Retina (tissue), 1 donor: ENCODE measurements at regions not wholly inside any gene's neighbourhood (a gene's known extent, or its start where the extent isn't known, plus 50 kb on each side); places are given as distances from the start of the nearest gene placed in this dataset.
"Not testable (repeated sequence)": the region's sequence is repeated elsewhere in the genome, so short reads cannot be mapped to it uniquely, and the experiment has no call there.

Experiments
- DNase-seq: peaks from one replicate; pipeline ENCODE4 v3.0.0-alpha.2; 2016

DNA sequence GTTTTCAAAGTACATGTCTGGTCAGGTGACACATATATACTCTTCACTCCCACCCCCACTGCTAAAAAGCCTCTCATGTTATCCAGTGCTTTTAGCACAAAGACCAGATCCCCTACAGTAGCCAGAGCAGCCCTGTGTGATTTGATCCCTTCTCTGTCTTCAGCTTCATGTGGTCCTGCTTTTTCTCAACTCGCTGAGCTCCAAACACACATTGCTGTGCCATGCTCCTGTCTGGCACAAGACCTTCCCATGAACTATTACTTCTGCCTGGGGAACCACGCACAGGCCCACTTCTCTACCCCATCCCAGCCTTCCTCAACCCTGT lies 127.1 kb downstream of the RASSF10 start:
- DNase-seq = no peak

DNA sequence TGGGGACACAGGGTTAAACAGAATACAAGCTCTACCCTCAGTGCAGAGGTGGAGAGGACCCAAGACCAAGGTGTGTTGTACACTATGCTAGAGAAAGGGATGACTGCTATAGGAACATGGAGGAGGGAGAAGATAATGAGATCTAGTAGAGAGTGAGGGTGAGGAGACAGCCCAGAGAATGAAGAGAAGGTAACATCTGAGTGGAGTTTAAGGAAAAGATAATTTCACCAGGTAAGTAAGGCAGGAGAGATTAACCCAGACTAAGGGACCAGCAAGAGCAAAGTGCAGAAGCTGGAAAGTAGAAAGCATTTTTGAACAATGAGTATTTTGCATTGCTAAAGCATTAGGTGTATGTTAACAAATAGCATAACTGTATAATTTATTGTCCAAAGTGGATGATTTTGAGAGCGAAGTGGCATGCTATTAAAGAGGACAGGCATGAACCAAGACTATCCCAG lies 128.8 kb downstream of the RASSF10 start:
- DNase-seq = no peak

DNA sequence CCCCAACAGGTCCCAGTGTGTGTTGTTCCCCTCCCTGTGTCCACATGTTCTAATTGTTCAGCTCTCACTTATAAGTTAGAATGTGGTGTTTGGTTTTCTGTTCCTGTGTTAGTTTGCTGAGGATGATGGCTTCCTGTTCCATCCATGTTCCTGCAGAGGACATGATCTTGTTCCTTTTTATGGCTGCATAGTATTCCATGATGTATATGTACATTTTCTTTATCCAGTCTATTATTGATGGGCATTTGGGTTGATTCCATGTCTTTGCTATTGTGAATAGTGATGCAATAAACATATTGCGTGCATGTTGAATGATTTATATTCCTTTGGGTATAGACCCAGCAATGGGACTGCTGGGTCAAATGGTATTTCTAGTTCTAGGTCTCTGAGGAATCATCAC lies 130.0 kb downstream of the RASSF10 start:
- not testable (repeated sequence) for DNase-seq

DNA sequence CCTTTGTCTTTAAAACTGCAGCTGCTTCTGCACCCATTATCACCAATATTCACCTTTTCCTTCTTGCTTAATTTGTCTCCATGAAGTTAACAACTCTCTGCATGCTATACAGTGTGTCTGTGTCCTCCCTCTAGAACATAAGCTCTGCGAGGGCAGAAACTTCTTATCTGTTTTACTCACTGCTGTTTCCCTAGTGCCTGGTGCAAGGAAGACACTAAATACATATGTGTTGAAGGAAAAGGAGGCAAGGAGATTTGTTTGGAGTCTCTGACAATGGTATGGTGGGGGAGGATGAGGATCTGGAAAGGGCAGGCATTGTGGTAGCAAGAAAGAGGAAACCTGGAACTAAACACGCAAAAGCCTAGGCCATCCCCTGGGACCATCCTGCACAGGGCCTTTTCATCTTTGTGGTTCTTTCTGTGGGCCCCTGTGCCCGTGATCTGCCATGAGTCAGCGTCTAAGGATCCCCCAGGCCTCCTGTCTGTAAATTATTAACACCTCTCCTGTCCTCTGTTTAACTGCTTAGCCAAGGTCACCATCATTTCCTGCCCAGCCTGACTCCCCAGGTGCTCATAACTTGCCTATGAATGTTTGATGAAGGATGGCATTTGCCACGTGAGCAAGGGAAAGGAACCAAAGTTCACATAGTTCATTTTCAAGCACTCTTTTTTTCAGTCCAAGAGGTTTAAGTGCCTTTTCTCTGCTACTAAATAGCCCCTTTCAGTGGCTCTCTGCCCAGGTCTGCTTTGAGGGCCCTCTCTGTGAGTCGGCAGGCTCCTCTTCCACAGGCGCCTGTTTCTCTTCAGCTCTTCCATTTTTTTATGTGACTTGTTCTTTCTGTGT lies 131.1 kb downstream of the RASSF10 start:
- peak; percentile 8 for DNase-seq

DNA sequence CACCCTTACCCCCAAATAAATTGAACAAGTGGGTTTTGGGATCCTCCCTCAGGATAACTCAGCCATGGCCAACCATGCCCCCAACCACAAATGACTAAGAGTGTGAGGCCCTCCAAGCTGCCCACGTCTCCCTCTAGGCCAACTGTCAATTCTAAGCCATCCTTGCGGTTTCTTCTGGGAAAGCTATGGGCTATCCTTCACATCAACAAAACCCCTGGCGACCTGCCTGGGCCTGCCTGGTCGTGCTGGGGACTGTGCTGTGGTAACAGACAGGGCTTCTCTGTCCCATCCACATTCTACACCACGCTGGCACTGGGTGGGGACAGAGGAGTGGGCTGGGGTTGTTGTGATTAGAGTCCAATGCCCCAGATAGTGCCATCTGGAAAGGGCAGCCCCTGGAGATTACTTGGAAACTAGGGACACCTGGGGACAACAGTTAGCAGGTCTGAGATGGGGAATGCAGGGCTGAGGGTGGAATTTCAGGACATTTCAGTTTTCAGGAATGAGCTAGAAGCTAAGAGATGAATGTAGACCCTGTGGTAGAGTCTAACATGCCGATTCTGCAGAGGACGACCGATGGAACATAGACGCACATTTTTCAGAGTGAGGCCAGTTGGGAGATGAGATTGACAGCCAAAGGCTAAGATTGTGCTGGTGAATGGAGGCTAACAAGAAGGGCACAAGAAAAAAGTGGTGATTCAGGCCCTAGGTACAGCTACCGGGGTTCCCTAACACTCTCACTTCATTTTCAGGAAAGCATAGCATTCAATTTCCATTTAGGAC lies 131.9 kb downstream of the RASSF10 start:
- DNase-seq = no peak

DNA sequence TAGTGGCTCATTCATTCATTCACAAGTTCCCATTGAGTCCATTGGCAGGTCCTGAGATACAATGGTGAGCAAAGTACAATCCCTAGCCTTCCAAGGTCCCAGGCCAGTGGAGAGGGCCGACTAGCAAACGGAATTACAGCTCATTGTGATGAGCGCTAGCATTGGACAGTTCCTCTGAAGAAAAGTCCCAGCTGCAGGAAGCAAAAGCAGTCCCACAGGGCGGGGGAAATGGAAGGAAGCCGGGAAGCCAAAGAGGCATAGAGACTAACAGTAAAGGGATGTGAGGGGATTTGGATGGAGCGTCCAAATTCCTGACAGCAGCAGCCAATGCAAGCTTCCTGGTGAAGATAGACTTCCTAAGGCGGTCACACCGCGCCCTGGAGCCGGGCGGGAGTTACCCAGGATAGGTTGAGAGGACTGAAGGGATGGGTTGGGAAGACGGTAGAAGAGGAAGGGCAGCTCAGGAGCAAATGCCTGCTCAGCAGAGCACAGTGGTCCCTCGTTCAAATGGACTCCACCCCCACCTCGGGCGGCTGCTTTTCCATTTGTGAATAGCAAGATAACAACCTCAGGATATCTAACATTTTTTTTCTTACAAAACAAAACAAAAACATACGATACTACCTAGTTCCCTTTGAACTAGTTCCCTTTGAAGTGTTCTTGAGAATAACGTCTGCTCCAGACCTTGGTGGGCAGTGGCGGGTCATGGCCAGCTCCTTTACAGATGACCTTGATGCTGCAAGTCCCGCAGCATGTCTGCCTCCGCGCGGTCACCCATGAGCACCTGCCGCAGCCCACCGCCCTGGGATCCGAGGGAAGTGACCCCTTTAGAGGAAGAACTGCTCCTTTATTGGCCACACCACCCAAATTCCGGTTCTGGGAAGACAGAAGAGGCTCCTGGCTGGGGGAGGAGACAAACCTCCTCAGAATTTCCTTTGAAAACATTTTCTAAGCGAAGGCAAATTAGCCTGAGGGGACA lies 132.9 kb downstream of the RASSF10 start:
- DNase-seq = no peak

DNA sequence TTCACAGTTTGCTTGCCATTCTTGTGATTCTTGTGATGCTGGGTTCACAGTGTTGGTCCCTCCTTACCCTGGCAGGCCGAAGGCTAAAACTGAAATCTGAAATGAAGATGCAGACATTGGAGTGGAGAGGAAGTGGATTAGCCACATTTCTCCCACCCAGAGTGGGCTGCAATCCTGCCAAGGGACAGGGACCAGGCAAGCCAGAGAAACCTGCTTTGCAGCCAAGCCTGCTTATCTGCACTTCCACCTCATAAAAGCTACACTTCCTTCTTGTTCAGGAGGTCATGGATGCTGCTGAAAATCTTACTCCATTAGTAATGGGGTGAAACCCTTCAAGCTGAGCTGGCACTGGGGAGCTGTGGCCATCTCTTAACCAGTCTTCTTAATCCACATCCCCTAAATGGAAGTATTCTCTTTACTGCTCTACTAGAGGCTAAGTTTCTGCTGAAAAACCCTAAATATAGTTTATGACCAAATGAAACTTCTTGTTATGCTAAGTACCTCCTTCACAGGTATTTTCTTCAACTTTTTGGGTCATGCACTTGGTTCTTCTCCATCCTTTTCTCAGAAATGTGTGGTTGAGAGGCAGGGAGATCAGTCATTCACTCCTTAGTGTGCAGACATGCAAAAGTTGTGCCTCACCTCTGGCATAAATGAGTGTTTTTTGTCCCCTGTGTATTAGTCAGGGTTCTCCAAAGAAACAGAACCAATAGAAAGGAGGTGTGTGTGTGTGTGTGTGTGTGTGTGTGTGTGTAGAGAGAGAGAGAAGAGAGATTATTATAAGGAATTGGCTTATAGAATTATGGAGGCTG lies 133.9 kb upstream of the BMAL1 start:
- no peak for DNase-seq

DNA sequence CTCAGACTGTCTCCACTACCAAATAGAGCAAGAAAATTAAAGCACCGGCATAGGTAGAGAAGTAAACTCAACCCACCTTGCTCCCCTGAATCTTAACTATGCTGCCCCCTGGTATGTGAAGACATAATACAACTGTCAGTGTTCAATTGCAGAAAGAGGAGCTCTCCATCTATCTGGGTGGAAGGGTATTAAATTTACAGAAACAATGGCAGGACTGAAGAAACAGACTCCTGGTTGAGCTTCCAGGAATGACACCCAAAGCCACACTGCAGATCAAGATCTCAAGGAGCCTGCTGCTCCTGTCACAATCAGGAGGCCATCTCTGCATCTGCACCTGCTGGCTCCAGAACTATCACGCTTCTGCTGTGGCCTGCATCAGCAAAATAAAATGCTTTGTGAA lies 132.1 kb upstream of the BMAL1 start:
- no peak for DNase-seq

DNA sequence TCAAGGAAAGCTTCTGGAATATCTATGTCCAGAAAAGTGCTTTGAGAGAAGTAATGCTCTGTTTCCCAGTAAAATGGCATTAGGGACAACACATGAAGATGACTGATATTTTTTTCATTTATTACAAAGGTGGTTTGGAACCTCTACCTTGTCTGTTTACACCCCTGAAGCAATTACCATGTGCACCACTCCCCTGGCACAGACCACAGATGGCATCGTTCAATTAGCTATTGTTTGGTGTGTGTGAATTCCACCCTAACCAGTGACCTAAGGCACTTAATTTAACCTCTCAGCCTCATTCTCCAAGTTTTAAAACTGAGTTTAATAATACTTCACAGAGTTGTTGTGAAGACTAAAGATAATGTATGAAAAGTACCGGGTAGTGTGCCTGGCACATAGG lies 127.6 kb upstream of the BMAL1 start:
- DNase-seq = no peak

DNA sequence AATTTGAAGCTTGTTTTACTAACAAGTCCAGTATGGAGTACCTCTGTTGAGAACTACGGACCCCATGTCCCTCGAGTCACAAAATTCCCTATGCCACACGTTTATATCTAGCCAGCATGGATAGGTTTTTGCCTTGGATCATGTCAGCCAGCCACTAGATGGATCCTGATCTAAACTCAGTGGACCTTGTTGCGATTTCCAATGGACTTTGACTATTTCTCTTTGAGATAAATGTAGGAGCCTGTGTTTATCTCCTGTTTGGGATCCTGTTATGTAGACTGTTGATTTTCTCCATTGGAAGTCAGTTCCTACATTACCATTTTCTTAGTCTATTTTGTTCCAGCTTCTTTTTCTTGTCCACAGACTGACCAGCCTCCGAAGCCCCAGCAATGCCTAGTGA lies 127.1 kb upstream of the BMAL1 start:
- no peak for DNase-seq

DNA sequence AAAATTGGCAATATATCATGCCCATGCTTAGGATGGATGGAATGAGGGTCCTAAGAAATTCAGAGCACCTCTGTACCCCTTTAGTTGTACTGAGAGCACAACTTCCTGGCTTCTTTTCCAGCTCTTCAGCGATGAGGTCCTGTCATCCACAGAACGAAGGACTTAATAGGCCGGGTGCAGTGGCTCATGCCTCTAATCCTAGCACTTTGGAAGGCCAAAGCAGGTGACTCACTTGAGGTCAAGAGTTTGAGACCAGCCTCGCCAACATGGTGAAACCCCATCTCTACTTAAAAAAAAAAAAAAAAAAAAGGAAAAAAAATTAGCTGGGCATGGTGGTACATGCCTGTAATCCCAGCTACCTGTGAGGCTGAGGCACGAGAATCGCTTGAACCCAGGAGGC lies 125.3 kb upstream of the BMAL1 start:
- DNase-seq = no peak

DNA sequence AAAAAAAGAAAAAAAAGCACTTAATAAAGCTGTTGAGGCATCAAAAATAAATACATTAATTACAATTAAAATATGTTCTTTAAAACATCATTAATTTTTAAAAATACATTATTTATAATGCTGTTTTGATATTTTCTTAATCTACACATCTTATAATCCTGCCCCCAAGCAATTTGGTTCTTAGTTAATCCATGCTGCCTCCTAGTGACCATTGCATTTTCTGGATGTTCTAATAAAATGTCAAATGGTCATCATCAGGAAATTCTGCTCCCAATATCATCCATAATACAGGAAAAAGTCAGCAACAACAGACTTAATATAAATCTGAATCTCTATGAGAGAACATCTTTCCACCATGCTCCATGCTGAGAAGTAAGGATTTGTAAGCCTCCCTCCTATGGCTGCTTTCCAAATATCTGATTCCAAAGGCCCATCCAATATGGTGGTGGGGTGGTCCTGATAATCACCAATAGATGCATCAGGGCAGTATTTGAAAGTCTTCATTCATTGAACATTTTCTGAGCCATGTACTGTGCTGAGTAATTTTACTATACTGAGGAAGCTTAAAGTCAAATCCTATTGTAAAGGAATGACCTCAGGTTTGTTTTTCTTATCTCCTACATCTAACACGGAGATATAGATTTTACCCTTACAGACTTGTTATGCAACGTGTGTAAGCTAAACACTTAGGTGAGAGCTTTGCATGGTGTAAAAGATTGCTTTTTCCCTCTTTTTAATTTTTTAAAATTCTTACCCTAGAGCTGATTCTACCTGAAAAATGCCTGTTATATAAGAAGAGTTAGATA lies 124.7 kb upstream of the BMAL1 start:
- DNase-seq = no peak

DNA sequence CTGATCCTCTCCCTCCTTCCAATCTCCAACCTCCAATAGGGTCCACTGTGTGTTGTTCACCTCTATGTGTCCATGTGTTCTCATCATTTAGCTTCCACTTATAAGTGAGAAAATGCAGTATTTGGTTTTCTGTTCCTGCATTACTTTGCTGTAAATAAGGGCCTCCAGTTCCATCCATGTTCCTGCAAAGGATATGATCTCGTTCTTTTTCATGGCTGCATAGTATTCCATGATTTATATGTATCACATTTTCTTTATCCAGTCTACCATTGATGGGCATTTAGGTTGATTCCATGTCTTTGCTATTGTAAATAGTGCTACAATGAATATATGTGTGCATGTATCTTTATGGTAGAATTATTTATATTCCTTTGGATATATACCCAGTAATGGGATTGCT lies 123.2 kb upstream of the BMAL1 start:
- not testable (repeated sequence) for DNase-seq

DNA sequence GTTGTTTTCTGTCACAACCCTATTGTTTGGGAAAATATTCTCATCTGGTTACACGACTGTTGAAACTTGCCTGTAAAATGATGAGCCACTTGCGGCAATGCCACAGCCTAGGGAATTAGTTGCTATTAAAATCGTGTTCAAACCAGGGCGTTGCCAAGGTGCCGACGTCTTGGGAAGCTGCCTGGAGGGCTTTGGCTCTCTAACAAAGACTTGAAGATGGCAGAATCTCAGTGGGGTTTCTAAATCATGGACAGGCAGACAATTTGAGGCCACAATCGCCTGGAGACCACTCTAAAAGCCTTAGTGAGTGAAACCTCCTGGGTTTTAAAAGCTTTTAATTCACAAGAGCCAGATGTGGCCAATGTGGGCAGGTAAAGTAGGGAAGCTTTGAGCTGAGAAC lies 117.2 kb upstream of the BMAL1 start:
- DNase-seq = no peak

DNA sequence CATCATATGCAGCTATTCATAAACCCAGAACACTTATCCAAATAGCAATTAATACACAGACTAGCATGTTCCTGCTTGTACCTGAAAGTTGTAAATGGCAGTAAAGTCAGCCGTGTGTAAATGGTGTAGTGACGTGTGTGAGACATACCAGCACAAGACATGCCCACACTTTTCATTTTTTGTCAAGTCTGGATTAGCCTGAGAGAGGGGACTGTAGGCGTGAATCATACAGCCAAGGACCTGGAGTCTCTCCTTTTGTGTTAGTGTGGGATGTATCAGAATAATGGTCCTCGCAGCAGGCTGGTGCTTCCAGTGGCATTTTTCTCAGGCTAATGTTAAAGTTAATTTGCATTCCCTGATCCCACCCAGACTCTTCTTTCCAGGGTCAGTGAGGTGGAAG lies 116.8 kb upstream of the BMAL1 start:
- peak; percentile 62 for DNase-seq

DNA sequence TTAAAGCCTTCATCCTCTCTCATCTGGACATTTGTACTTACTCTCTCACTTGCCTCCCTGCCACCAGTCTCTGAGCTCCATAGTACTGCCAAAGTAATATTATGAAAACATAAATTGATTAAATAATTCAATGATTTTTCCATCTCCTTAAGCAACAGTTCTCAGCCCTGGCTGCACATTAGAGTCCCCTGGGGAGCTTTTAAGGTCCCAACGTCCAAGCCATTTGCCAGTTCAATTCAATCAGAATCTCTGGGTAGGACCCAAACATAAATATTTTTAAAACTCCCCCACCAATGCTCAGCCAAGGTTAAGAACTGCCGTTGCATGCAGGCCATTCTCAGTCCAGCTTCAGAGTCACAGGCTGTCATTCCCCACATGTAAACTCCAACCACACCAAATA lies 114.4 kb upstream of the BMAL1 start:
- peak; percentile 43 for DNase-seq

DNA sequence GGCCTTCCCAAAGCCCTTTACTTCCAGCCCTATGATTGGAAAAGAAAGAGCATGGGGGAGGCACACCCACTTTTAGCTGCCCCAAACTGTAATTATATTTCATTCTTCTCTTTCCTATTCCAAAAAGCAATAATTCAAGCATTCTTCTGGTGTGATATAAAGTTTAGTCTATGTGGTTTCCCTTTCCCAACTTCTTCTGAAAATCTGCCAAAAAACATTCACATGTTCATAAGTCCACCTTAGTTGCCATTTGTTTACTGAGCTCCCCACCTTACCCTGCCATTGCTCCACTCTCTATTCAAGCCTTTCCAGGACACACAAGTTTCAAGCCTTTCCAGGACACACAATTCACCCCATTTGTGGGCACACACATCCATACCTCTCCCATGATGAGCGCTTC lies 111.6 kb upstream of the BMAL1 start:
- DNase-seq = no peak

DNA sequence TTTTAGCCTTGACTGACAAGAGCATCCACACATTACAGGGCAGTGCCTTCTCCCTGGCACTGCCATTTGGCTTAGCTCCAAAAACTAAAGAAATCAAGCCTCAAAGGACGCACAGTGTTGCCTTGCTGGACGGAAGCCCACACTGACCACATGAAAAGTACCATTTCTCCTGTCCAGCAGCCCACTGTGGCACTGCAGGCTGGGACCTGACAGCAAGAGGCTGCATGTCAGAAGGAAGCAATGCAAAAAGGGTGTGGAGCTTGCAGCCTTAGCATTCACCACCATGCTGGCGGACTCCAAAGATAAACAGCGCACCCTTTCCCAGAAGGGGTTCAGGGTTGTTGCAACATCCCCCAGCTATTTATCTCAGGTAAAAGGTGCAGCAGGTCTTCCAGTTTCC lies 109.3 kb upstream of the BMAL1 start:
- no peak for DNase-seq

DNA sequence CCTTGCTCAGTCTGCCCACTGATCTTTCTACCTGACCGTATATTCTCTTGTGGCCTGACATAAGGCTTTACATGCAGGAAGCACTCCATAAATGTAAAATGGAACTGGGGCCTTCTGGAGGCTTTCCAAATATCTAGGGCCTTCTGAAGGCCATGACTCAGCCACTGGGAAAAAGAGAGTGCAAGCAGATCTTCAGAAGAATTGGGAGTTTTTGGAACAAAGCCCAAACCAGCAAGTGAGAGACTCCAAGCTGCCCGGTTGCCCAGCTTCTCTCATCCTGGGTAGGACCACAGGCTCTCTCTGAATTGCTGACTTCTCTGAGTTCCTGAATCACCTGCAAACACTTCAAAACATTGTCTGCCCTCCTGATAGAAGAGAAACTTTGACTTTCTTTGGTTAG lies 107.9 kb upstream of the BMAL1 start:
- DNase-seq = no peak

DNA sequence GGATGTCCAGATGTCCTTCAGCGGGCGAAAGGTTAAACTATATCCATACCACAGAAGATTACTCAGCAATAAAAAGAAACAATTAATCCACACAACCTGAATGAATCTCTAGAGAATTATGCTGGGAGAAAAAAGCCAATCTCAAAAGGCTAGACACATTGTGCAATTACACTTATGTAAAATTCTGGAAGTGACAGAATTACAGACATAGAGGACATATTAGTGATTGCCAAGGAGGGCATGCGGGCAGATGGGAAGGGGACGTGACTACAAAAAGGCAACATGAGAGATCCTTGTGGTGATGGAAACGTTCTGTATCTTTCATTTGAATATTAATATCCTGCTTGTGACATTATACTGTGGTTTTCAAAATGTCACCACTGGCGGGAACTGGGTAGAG lies 103.5 kb upstream of the BMAL1 start:
- DNase-seq = no peak

DNA sequence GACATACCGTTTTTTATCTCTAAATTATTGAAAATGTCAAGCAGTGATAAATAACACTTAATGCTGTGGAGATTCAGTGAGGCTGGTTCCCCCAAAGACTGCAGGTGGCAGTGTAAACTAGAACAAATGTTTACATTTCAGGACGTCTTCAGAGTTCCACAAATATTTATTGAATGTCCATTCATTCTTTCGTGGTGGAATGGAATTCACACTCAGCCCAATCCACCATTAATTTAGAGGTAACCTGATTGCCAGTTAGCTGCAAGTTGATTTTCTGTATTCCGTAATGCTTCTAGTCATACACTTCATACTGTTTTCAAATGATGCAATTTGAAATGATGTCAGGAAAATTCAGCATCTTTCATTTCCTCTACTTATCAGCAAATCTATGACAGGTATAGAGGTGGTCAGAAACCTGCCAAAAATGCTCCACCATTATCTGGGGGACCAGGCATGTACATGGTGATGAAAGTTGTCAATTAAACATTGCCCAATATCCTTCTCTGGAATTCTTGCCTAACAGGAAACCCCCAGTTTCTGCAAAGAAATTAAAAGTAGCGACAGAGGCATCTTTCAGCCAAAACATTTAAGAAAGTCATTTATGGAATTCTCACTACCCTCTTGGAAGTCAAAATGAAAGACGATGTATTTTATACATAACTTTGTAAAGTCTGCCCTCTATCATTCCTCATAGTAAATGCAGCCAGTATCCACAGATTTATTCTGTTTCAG lies 94.3 kb upstream of the BMAL1 start:
- DNase-seq = no peak
